HUES6 (cell line): ENCODE measurements at regions not wholly inside any gene's neighbourhood (a gene's known extent, or its start where the extent isn't known, plus 50 kb on each side); places are given as distances from the start of the nearest gene placed in this dataset.

Experiments
- H3K27ac ChIP-seq: 2 replicates; pipeline ENCODE4 v1.7.0; 2013; ENCODE audit warnings: low read depth, mild to moderate bottlenecking, low read length, inconsistent platforms
- H3K27me3 ChIP-seq: 2 replicates; pipeline ENCODE4 v1.6.1; 2013; ENCODE audit warnings: low read length; ENCODE audit not compliant: control insufficient read depth, insufficient read depth
- H3K36me3 ChIP-seq: 2 replicates; pipeline ENCODE4 v1.6.1; 2013; ENCODE audit warnings: low read length; ENCODE audit not compliant: control insufficient read depth, insufficient read depth
- H3K4me1 ChIP-seq: 2 replicates; pipeline ENCODE4 v1.6.1; 2013; ENCODE audit warnings: low read length; ENCODE audit not compliant: control insufficient read depth, insufficient read depth
- H3K4me3 ChIP-seq: 2 replicates; pipeline ENCODE4 v1.5.1; 2013; ENCODE audit warnings: low read depth, low read length
- H3K9ac ChIP-seq: one replicate; pipeline ENCODE4 v1.6.1; 2013; ENCODE audit warnings: mild to moderate bottlenecking, low read length
- H3K9me3 ChIP-seq: 2 replicates; pipeline ENCODE4 v1.6.1; 2013; ENCODE audit warnings: low read depth, low read length; ENCODE audit not compliant: control insufficient read depth, insufficient read depth

GRCh38 chr7:142554560-142555532 is 194.4 kb upstream of the PRSS1 start:
- no peaks in the 10 kb centered on the region for H3K36me3 ChIP-seq
- no peaks in the 10 kb centered on the region for H3K9me3 ChIP-seq
- H3K4me1 ChIP-seq: peaks cover 5% of the 10 kb centered on the region
- no peak overlapping the region for H3K27ac ChIP-seq
- H3K27me3 ChIP-seq: no peaks in the 10 kb centered on the region
- H3K9ac ChIP-seq: no peak overlapping the region
- H3K4me3 ChIP-seq: no peak overlapping the region

DNA sequence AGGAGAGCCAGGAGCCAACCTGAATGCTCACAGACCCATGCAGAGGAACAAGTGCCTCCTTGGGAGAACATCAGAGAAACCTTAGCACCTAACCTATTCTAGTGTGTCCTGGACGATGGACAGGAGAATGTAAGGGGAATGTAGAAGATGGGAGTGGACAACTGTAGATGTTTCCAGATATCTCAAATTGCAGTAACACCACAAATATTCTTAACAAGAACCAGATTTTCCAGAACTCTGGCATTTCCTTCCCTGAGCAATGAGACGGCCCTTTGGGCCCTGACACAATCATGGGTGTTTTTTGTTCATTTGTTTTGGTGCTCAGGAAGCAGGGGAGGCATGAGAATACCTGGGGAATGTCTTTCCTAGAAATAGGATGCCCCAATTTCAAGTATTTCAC is 196.1 kb upstream of the PRSS1 start:
- Histone ChIP-seq H3K36me3 (no peaks in the 10 kb centered on the region), H3K4me1 (peaks cover 5% of the 10 kb centered on the region), H3K9ac (no peak overlapping the region), H3K27me3 (no peaks in the 10 kb centered on the region), H3K4me3 (no peak overlapping the region), H3K9me3 (no peaks in the 10 kb centered on the region), H3K27ac (no peak overlapping the region)

DNA sequence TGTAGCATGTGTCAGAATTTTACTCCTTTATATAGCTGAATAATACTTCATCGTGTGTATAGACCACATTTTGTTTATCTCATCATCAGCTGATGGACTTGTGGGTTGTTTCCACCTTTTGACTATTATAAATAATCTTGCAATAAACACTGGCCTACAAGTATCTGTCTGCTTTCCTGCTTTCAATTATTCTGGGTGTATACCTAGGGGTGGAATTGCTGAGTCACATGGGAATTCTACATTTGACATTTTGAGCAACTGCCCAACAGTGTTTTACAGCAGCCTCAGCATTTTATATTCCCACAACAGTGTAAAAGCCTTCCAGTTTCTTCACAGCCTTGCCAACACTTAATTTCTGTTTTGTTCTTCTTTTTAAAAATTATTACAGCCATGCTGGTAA is 200.3 kb upstream of the PRSS1 start:
- Histone ChIP-seq H3K9ac (no peak overlapping the region), H3K27ac (no peak overlapping the region), H3K4me1 (no peaks in the 10 kb centered on the region), H3K9me3 (no peaks in the 10 kb centered on the region), H3K4me3 (no peak overlapping the region), H3K36me3 (no peaks in the 10 kb centered on the region), H3K27me3 (no peaks in the 10 kb centered on the region)

DNA sequence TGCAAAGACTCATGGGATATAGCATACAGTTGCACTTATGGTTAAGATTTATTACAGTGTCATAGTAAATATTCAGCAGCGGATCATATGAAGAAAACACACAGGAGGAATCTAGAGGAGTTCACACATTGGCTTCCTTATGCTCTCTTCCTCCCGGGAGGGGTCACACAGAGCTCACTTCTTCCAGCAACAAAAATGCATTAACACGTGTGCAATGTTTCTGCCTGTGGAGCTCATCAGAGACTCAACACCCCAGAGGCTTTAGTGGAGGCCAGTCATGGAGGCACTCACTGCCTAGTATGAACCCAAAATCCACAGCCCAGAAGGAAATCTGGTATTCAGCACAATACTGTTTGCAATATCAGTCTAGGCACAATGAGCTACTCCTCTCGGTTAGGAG is 202.8 kb upstream of the PRSS1 start:
- Histone ChIP-seq H3K4me3 (no peak overlapping the region), H3K9me3 (no peaks in the 10 kb centered on the region), H3K4me1 (no peaks in the 10 kb centered on the region), H3K27ac (no peak overlapping the region), H3K27me3 (no peaks in the 10 kb centered on the region), H3K9ac (no peak overlapping the region), H3K36me3 (no peaks in the 10 kb centered on the region)

DNA sequence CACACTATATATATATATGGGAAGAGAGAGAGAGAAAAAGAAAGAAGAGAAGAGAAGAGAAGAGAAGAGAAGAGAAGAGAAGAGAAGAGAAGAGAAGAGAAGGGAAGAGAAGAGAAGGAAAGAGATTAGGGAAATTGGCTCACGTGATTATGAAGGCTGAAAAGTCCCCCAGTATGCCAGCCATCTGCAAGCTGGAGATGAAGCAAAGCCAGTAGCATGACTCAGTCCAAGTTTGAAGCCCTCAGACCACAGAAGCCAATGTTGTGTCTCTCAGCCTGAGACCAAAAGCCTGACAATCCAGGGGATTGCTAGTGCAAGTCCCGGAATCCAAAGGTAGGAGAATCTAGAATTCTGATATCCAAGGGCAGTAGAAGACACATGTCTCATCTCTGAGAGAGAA is 206.3 kb upstream of the PRSS1 start:
- Histone ChIP-seq H3K9ac (no peak overlapping the region), H3K9me3 (no peaks in the 10 kb centered on the region), H3K4me3 (no peak overlapping the region), H3K27me3 (no peaks in the 10 kb centered on the region), H3K27ac (no peak overlapping the region), H3K4me1 (no peaks in the 10 kb centered on the region), H3K36me3 (no peaks in the 10 kb centered on the region)

- Histone ChIP-seq H3K27ac (no peak overlapping the region), H3K9ac (no peak overlapping the region), H3K4me3 (no peak overlapping the region), H3K4me1 (no peaks in the 10 kb centered on the region), H3K9me3 (no peaks in the 10 kb centered on the region), H3K36me3 (no peaks in the 10 kb centered on the region), H3K27me3 (no peaks in the 10 kb centered on the region)
Measured at GRCh38 chr7:142542105-142542504, 207.2 kb upstream of the PRSS1 start.

DNA sequence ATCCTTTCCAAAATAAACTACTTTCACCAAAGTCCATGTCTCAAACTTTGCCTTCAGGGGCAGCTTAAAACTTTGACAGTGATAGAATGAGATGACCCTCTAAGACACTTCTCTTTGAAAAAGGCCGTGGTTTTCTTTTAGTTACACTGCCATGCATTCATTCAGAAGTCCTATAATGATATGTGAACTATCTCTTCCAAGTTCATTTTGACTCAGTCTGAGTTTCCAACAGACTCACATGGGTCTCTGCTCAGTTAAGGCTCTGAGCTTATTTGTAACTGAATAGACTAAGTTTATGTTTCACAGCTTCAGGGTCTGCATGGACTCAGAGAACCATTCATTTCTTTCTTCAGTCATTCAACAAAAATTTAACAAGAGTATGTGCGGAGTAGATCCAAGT is 208.9 kb upstream of the PRSS1 start:
- H3K27me3 ChIP-seq: no peaks in the 10 kb centered on the region
- H3K36me3 ChIP-seq: no peaks in the 10 kb centered on the region
- H3K9ac ChIP-seq: no peak overlapping the region
- H3K4me3 ChIP-seq: no peak overlapping the region
- H3K4me1 ChIP-seq: no peaks in the 10 kb centered on the region; the same call in 1 of the 2 replicates
- no peaks in the 10 kb centered on the region for H3K9me3 ChIP-seq
- no peak overlapping the region for H3K27ac ChIP-seq

GRCh38 chr7:142539901-142540300 is 209.4 kb upstream of the PRSS1 start:
- Histone ChIP-seq H3K4me1 (peaks cover 2% of the 10 kb centered on the region; the same call in 1 of the 2 replicates), H3K27me3 (no peaks in the 10 kb centered on the region), H3K9ac (no peak overlapping the region), H3K9me3 (no peaks in the 10 kb centered on the region), H3K36me3 (no peaks in the 10 kb centered on the region), H3K27ac (no peak overlapping the region), H3K4me3 (no peak overlapping the region)

DNA sequence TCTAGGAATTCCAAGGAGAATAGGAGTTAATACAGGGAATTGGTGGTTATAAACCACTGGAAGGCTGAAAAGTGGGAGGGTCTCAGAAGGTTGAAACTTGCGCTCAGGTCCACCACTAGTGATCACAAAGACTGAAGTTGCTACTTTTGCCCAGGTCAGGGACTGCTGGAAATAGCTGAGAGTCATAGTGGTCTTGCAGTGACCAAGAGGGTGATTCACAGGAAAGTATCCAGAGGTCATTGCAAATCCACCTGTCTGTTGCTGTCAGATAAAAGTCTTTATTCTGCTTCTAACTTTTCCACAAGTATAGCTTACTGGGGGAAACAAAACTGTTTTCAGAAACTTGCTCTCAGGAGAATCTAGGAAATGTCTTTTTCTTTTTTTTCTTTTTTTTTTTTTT is 211.5 kb upstream of the PRSS1 start:
- peaks cover 2% of the 10 kb centered on the region; the same call in 1 of the 2 replicates for H3K4me1 ChIP-seq

GRCh38 chr7:142535123-142535779 is 214.0 kb upstream of the PRSS1 start:
- H3K9ac ChIP-seq: no peak overlapping the region
- H3K27ac ChIP-seq: no peak overlapping the region
- H3K4me1 ChIP-seq: peaks cover 2% of the 10 kb centered on the region; the same call in 1 of the 2 replicates
- no peaks in the 10 kb centered on the region for H3K36me3 ChIP-seq
- no peaks in the 10 kb centered on the region for H3K9me3 ChIP-seq
- H3K4me3 ChIP-seq: no peak overlapping the region
- H3K27me3 ChIP-seq: no peaks in the 10 kb centered on the region

More for the DNA sequence above, 211.5 kb upstream of the PRSS1 start:
- H3K36me3 ChIP-seq: no peaks in the 10 kb centered on the region
- no peaks in the 10 kb centered on the region for H3K9me3 ChIP-seq
- no peak overlapping the region for H3K27ac ChIP-seq
- no peaks in the 10 kb centered on the region for H3K27me3 ChIP-seq
- no peak overlapping the region for H3K4me3 ChIP-seq
- no peak overlapping the region for H3K9ac ChIP-seq

DNA sequence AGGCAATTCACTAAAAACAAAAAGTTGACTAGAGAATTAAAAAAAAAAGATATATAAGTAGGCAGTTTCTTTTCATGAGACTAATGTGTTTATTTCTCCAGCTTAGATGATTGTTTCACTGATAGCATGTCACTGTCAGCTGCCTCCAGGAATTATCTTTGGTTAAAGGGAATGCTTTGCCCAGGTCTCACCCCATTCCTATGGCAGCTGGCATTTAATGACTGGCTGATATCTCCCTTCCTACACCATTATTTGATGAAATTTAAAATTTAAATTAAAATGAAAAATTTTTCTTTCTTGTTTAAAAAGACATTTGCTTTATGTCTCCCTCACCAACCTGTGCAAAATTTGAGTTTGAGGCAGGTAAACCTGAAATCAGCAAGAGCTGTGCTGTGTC is 214.5 kb upstream of the PRSS1 start:
- Histone ChIP-seq H3K4me3 (no peak overlapping the region), H3K4me1 (peaks cover 2% of the 10 kb centered on the region; the same call in 1 of the 2 replicates), H3K36me3 (no peaks in the 10 kb centered on the region), H3K9me3 (no peaks in the 10 kb centered on the region), H3K27ac (no peak overlapping the region), H3K9ac (no peak overlapping the region), H3K27me3 (no peaks in the 10 kb centered on the region)
